ENCODE measurements at regions not wholly inside any gene's neighbourhood (a gene's known extent, or its start where the extent isn't known, plus 50 kb on each side); places are given as distances from the start of the nearest gene placed in this dataset.

GRCh38 chr13:44108331-44108858 is 228.7 kb downstream of the LACC1 start:
- no peak for TF ChIP-seq POLR2AphosphoS5 (IDR thresholded peaks at IDR 0.05; ENCODE audit: low read depth, low read length)
- no peak for TF ChIP-seq TAF1 (IDR thresholded peaks at IDR 0.05; ENCODE audit: borderline replicate concordance, insufficient read depth, low read length)
- TF ChIP-seq REST (IDR thresholded peaks at IDR 0.05; ENCODE audit: insufficient read depth in 1 of 2, low read depth in 2 of 2, low read length in 2 of 2): no peak
- no peak for TF ChIP-seq FOXP2 (optimal IDR thresholded peaks at IDR 0.05; ENCODE audit: borderline replicate concordance, extremely low read depth, extremely low read length, insufficient read depth)
- no peak for TF ChIP-seq SIN3A (IDR thresholded peaks at IDR 0.05; ENCODE audit: borderline replicate concordance, insufficient read depth, low read length)

GRCh38 chr13:44110091-44110621 is 230.5 kb downstream of the LACC1 start:
- TF ChIP-seq TAF1 (IDR thresholded peaks at IDR 0.05; ENCODE audit: borderline replicate concordance, insufficient read depth, low read length): no peak

GRCh38 chr13:44111701-44112100 is 232.0 kb downstream of the LACC1 start:
- TF ChIP-seq FOXP2 (optimal IDR thresholded peaks at IDR 0.05; ENCODE audit: borderline replicate concordance, extremely low read depth, extremely low read length, insufficient read depth) (no peak), REST (IDR thresholded peaks at IDR 0.05; ENCODE audit: insufficient read depth in 1 of 2, low read depth in 2 of 2, low read length in 2 of 2) (no peak), SIN3A (IDR thresholded peaks at IDR 0.05; ENCODE audit: borderline replicate concordance, insufficient read depth, low read length) (no peak), TAF1 (IDR thresholded peaks at IDR 0.05; ENCODE audit: borderline replicate concordance, insufficient read depth, low read length) (no peak), POLR2AphosphoS5 (IDR thresholded peaks at IDR 0.05; ENCODE audit: low read depth, low read length) (no peak)

GRCh38 chr13:44112700-44113329 is 233.1 kb downstream of the LACC1 start:
- TF ChIP-seq FOXP2 (optimal IDR thresholded peaks at IDR 0.05; ENCODE audit: borderline replicate concordance, extremely low read depth, extremely low read length, insufficient read depth): no peak
- TF ChIP-seq SIN3A (IDR thresholded peaks at IDR 0.05; ENCODE audit: borderline replicate concordance, insufficient read depth, low read length): no peak
- TF ChIP-seq POLR2AphosphoS5 (IDR thresholded peaks at IDR 0.05; ENCODE audit: low read depth, low read length): no peak
- no peak for TF ChIP-seq TAF1 (IDR thresholded peaks at IDR 0.05; ENCODE audit: borderline replicate concordance, insufficient read depth, low read length)
- no peak for TF ChIP-seq REST (IDR thresholded peaks at IDR 0.05; ENCODE audit: insufficient read depth in 1 of 2, low read depth in 2 of 2, low read length in 2 of 2)

GRCh38 chr13:44116562-44117332 is 237.0 kb downstream of the LACC1 start:
- TF ChIP-seq FOXP2 (optimal IDR thresholded peaks at IDR 0.05; ENCODE audit: borderline replicate concordance, extremely low read depth, extremely low read length, insufficient read depth) (no peak), TAF1 (IDR thresholded peaks at IDR 0.05; ENCODE audit: borderline replicate concordance, insufficient read depth, low read length) (no peak), REST (IDR thresholded peaks at IDR 0.05; ENCODE audit: insufficient read depth in 1 of 2, low read depth in 2 of 2, low read length in 2 of 2) (no peak), POLR2AphosphoS5 (IDR thresholded peaks at IDR 0.05; ENCODE audit: low read depth, low read length) (no peak), SIN3A (IDR thresholded peaks at IDR 0.05; ENCODE audit: borderline replicate concordance, insufficient read depth, low read length) (no peak)

Measured in PFSK-1 (cell line).